HG03159 (cell line): ENCODE measurements at regions not wholly inside any gene's neighbourhood (a gene's known extent, or its start where the extent isn't known, plus 50 kb on each side); places are given as distances from the start of the nearest gene placed in this dataset.
"Not testable (repeated sequence)": the region's sequence is repeated elsewhere in the genome, so short reads cannot be mapped to it uniquely, and the experiment has no call there.

Experiments
- ATAC-seq: cut with Tn5 transposase; IDR thresholded peaks from one replicate; pipeline ENCODE4 v1.9.1; 2021; ENCODE audit warnings: mild to moderate bottlenecking, moderate library complexity; ENCODE audit not compliant: unreplicated experiment

GRCh38 chr13:69283301-69283700 is 824.3 kb upstream of the ATXN8OS start:
- ATAC-seq = no peak

GRCh38 chr13:69280399-69280798 is 827.2 kb upstream of the ATXN8OS start:
- ATAC-seq = no peak

GRCh38 chr13:69279213-69279612 is 828.4 kb upstream of the ATXN8OS start:
- no peak for ATAC-seq

GRCh38 chr13:69274231-69274630 is 833.4 kb upstream of the ATXN8OS start:
- no peak for ATAC-seq

- ATAC-seq = no peak
These were observed 843.0 kb upstream of the ATXN8OS start for GRCh38 chr13:69264362-69265334.

- no peak for ATAC-seq
These were observed 864.3 kb upstream of the ATXN8OS start for GRCh38 chr13:69243366-69243765.

GRCh38 chr13:69234171-69234570 is 873.5 kb upstream of the ATXN8OS start:
- ATAC-seq = no peak

- no peak for ATAC-seq
These were observed 881.2 kb upstream of the ATXN8OS start for GRCh38 chr13:69226427-69226826.

- not testable (repeated sequence) for ATAC-seq
These were observed 885.8 kb upstream of the ATXN8OS start for GRCh38 chr13:69221633-69222498.

- no peak for ATAC-seq
These were observed 894.2 kb upstream of the ATXN8OS start for GRCh38 chr13:69213396-69213795.

- ATAC-seq = no peak
These were observed 903.0 kb upstream of the ATXN8OS start for GRCh38 chr13:69204620-69205019.

GRCh38 chr13:69202996-69203395 is 904.6 kb upstream of the ATXN8OS start:
- no peak for ATAC-seq

GRCh38 chr13:69199664-69200063 is 908.0 kb upstream of the ATXN8OS start:
- ATAC-seq = no peak

- no peak for ATAC-seq
These were observed 908.9 kb upstream of the ATXN8OS start for GRCh38 chr13:69198706-69199105.

- no peak for ATAC-seq
These were observed 913.5 kb upstream of the ATXN8OS start for GRCh38 chr13:69194130-69194529.

- ATAC-seq = no peak
These were observed 927.6 kb upstream of the ATXN8OS start for GRCh38 chr13:69180034-69180433.

GRCh38 chr13:69178000-69178399 is 929.6 kb upstream of the ATXN8OS start:
- no peak for ATAC-seq

GRCh38 chr13:69168436-69168835 is 939.2 kb upstream of the ATXN8OS start:
- ATAC-seq = no peak

- no peak for ATAC-seq
These were observed 952.5 kb upstream of the ATXN8OS start for GRCh38 chr13:69155136-69155535.

- ATAC-seq = no peak
These were observed 965.5 kb upstream of the ATXN8OS start for GRCh38 chr13:69142101-69142500.

GRCh38 chr13:69124996-69125395 is 982.6 kb upstream of the ATXN8OS start:
- no peak for ATAC-seq
